SK-N-MC (cell line): ENCODE measurements at regions not wholly inside any gene's neighbourhood (a gene's known extent, or its start where the extent isn't known, plus 50 kb on each side); places are given as distances from the start of the nearest gene placed in this dataset.

Experiments used
- DNase-seq: peaks from one replicate; pipeline ENCODE4 v3.0.0-alpha.2; 2011; ENCODE audit warnings: low read depth, low spot score
- H3K27ac ChIP-seq: fragments of 200-600 bp; sonication (generic); 2 replicates; pipeline ENCODE4 v1.5.1; 2016; ENCODE audit warnings: mixed run types
- H3K36me3 ChIP-seq: fragments of 200-600 bp; sonication (generic); 2 replicates; pipeline ENCODE4 v1.6.1; 2017; ENCODE audit warnings: antibody characterized with exemption, low read length, mixed read lengths; ENCODE audit not compliant: insufficient read depth
- H3K4me3 ChIP-seq: fragments of 200-600 bp; sonication (generic); 2 replicates; pipeline ENCODE4 v1.5.1; 2016
- H3K9ac ChIP-seq: fragments of 200-600 bp; sonication (generic); 2 replicates; pipeline ENCODE4 v1.8.0; 2017; ENCODE audit warnings: mixed run types, mixed read lengths; ENCODE audit not compliant: insufficient read length
- H3K9me3 ChIP-seq: fragments of 200-600 bp; sonication (generic); 2 replicates; pipeline ENCODE4 v1.6.1; 2017; ENCODE audit warnings: low read depth, mild to moderate bottlenecking, antibody characterized with exemption, low read length, moderate library complexity, mixed read lengths
- EZH2 ChIP-seq: fragments of 200-600 bp; sonication (generic); IDR thresholded peaks from one replicate; pipeline ENCODE4 v1.6.1; 2017; ENCODE audit warnings: antibody characterized with exemption
- FOXP2 ChIP-seq: optimal IDR thresholded peaks from 2 replicates; pipeline ENCODE3; 2011; ENCODE audit warnings: mild to moderate bottlenecking, moderate library complexity; ENCODE audit not compliant: insufficient read depth; ENCODE audit errors: extremely low read length, control extremely low read depth
- POLR2AphosphoS5 ChIP-seq: IDR thresholded peaks from 2 replicates; pipeline ENCODE4 v1.6.1; 2012; ENCODE audit warnings: mild to moderate bottlenecking, low read depth, low read length, borderline replicate concordance

GRCh38 chr2:196463706-196464105, 175.8 kb upstream of the CCDC150 start:
- Histone ChIP-seq H3K27ac (no peak overlapping the region), H3K9me3 (no peaks in the 10 kb centered on the region), H3K9ac (no peak overlapping the region), H3K36me3 (no peaks in the 10 kb centered on the region), H3K4me3 (no peak overlapping the region)
- DNase-seq: no peak
- TF ChIP-seq EZH2: no peak
- no peak for TF ChIP-seq FOXP2
- no peak for TF ChIP-seq POLR2AphosphoS5

- DNase-seq: no peak
- no peak overlapping the region for H3K9ac ChIP-seq
- H3K27ac ChIP-seq: no peak overlapping the region
- TF ChIP-seq EZH2 (no peak), FOXP2 (no peak), POLR2AphosphoS5 (no peak)
- H3K4me3 ChIP-seq: no peak overlapping the region
- no peaks in the 10 kb centered on the region for H3K9me3 ChIP-seq
- H3K36me3 ChIP-seq: no peaks in the 10 kb centered on the region
Measured at GRCh38 chr2:196464311-196464710, 175.2 kb upstream of the CCDC150 start.

GRCh38 chr2:196466581-196466980, 172.9 kb upstream of the CCDC150 start:
- no peak overlapping the region for H3K27ac ChIP-seq
- no peaks in the 10 kb centered on the region for H3K9me3 ChIP-seq
- no peaks in the 10 kb centered on the region for H3K36me3 ChIP-seq
- no peak overlapping the region for H3K9ac ChIP-seq
- DNase-seq: no peak
- TF ChIP-seq EZH2 (no peak), POLR2AphosphoS5 (no peak), FOXP2 (no peak)
- no peak overlapping the region for H3K4me3 ChIP-seq

- no peak overlapping the region for H3K27ac ChIP-seq
- H3K4me3 ChIP-seq: no peak overlapping the region
- H3K36me3 ChIP-seq: no peaks in the 10 kb centered on the region
- TF ChIP-seq EZH2 (no peak), FOXP2 (no peak), POLR2AphosphoS5 (no peak)
- H3K9me3 ChIP-seq: no peaks in the 10 kb centered on the region
- no peak overlapping the region for H3K9ac ChIP-seq
- DNase-seq: no peak
Measured at GRCh38 chr2:196468394-196468793, 171.1 kb upstream of the CCDC150 start.

GRCh38 chr2:196473617-196474016, 165.9 kb upstream of the CCDC150 start:
- no peak for TF ChIP-seq POLR2AphosphoS5
- no peak for TF ChIP-seq FOXP2
- no peak for TF ChIP-seq EZH2
- Histone ChIP-seq H3K36me3 (no peaks in the 10 kb centered on the region), H3K4me3 (no peak overlapping the region), H3K9ac (no peak overlapping the region), H3K9me3 (no peaks in the 10 kb centered on the region), H3K27ac (no peak overlapping the region)
- no peak for DNase-seq

- Histone ChIP-seq H3K4me3 (no peak overlapping the region), H3K27ac (no peak overlapping the region), H3K9me3 (no peaks in the 10 kb centered on the region), H3K36me3 (no peaks in the 10 kb centered on the region), H3K9ac (no peak overlapping the region)
- no peak for DNase-seq
- no peak for TF ChIP-seq POLR2AphosphoS5
- no peak for TF ChIP-seq FOXP2
- no peak for TF ChIP-seq EZH2
Measured at GRCh38 chr2:196475611-196476010, 163.9 kb upstream of the CCDC150 start.

GRCh38 chr2:196478588-196478987, 160.9 kb upstream of the CCDC150 start:
- no peaks in the 10 kb centered on the region for H3K36me3 ChIP-seq
- H3K9ac ChIP-seq: no peak overlapping the region
- no peak for TF ChIP-seq POLR2AphosphoS5
- TF ChIP-seq EZH2: no peak
- TF ChIP-seq FOXP2: no peak
- no peak overlapping the region for H3K4me3 ChIP-seq
- no peaks in the 10 kb centered on the region for H3K9me3 ChIP-seq
- no peak for DNase-seq
- no peak overlapping the region for H3K27ac ChIP-seq

GRCh38 chr2:196479350-196479749, 160.2 kb upstream of the CCDC150 start:
- Histone ChIP-seq H3K9ac (no peak overlapping the region), H3K27ac (no peak overlapping the region), H3K9me3 (no peaks in the 10 kb centered on the region), H3K4me3 (no peak overlapping the region), H3K36me3 (no peaks in the 10 kb centered on the region)
- TF ChIP-seq POLR2AphosphoS5 (no peak), EZH2 (no peak), FOXP2 (no peak)
- DNase-seq: no peak

- Histone ChIP-seq H3K27ac (no peak overlapping the region), H3K9ac (no peak overlapping the region), H3K4me3 (no peak overlapping the region), H3K36me3 (no peaks in the 10 kb centered on the region), H3K9me3 (no peaks in the 10 kb centered on the region)
- no peak for DNase-seq
- TF ChIP-seq EZH2: no peak
- no peak for TF ChIP-seq FOXP2
- no peak for TF ChIP-seq POLR2AphosphoS5
Measured at GRCh38 chr2:196480653-196481323, 158.7 kb upstream of the CCDC150 start.
